Superior temporal gyrus (tissue), 1 donor: ENCODE measurements at regions not wholly inside any gene's neighbourhood (a gene's known extent, or its start where the extent isn't known, plus 50 kb on each side); places are given as distances from the start of the nearest gene placed in this dataset.
A peak's percentile ranks its signal among the peaks of the same experiment; 100 is the strongest.

ENCODE experiments used
- DNase-seq: peaks from one replicate; pipeline ENCODE4 v3.0.0-alpha.2; 2016; ENCODE audit errors: extremely low spot score

GRCh38 chr6:54640911-54641310 lies 205.7 kb upstream of the FAM83B start:
- DNase-seq, result no peak

- DNase-seq, result peak; percentile 33
Measured at GRCh38 chr6:54646069-54646950, 200.3 kb upstream of the FAM83B start.

- DNase-seq, result no peak
Measured at GRCh38 chr6:54646951-54647664, 199.5 kb upstream of the FAM83B start.

- DNase-seq, result no peak
Measured at GRCh38 chr6:54654381-54654780, 192.2 kb upstream of the FAM83B start.

GRCh38 chr6:54655162-54655561 lies 191.4 kb upstream of the FAM83B start:
- no peak for DNase-seq

- DNase-seq, result no peak
Measured at GRCh38 chr6:54665278-54665677, 181.3 kb upstream of the FAM83B start.

- DNase-seq, result no peak
Measured at GRCh38 chr6:54680531-54680930, 166.0 kb upstream of the FAM83B start.

- no peak for DNase-seq
Measured at GRCh38 chr6:54681267-54681666, 165.3 kb upstream of the FAM83B start.

- no peak for DNase-seq
Measured at GRCh38 chr6:54681987-54682386, 164.6 kb upstream of the FAM83B start.

GRCh38 chr6:54689620-54690019 lies 157.0 kb upstream of the FAM83B start:
- no peak for DNase-seq

- DNase-seq, result no peak
Measured at GRCh38 chr6:54690596-54690995, 156.0 kb upstream of the FAM83B start.

- no peak for DNase-seq
Measured at GRCh38 chr6:54694928-54695532, 151.5 kb upstream of the FAM83B start.

- DNase-seq, result no peak
Measured at GRCh38 chr6:54695815-54696214, 150.8 kb upstream of the FAM83B start.

GRCh38 chr6:54697424-54697823 lies 149.1 kb upstream of the FAM83B start:
- DNase-seq, result no peak

GRCh38 chr6:54698974-54699373 lies 147.6 kb upstream of the FAM83B start:
- no peak for DNase-seq

GRCh38 chr6:54700158-54700557 lies 146.4 kb upstream of the FAM83B start:
- no peak for DNase-seq

- DNase-seq, result no peak
Measured at GRCh38 chr6:54702772-54703171, 143.8 kb upstream of the FAM83B start.

GRCh38 chr6:54706391-54706790 lies 140.2 kb upstream of the FAM83B start:
- no peak for DNase-seq

- DNase-seq, result no peak
Measured at GRCh38 chr6:54706844-54707605, 139.5 kb upstream of the FAM83B start.

- no peak for DNase-seq
Measured at GRCh38 chr6:54710456-54710855, 136.1 kb upstream of the FAM83B start.

GRCh38 chr6:54716010-54716409 lies 130.6 kb upstream of the FAM83B start:
- DNase-seq, result no peak

- no peak for DNase-seq
Measured at GRCh38 chr6:54716877-54717276, 129.7 kb upstream of the FAM83B start.
